ENCODE measurements at regions not wholly inside any gene's neighbourhood (a gene's known extent, or its start where the extent isn't known, plus 50 kb on each side); places are given as distances from the start of the nearest gene placed in this dataset.

- no peak for TF ChIP-seq SMC3 (IDR thresholded peaks at IDR 0.05)
- no peak for TF ChIP-seq EP300 (IDR thresholded peaks at IDR 0.05)
- no peak for TF ChIP-seq E2F6 (IDR thresholded peaks at IDR 0.05; ENCODE audit: borderline replicate concordance, low read depth)
- no peak for TF ChIP-seq POLR2AphosphoS2 (conservative IDR thresholded peaks at IDR 0.05; ENCODE audit: low read length)
- no peak for TF ChIP-seq CHD4 (IDR thresholded peaks at IDR 0.05; ENCODE audit: borderline replicate concordance)
- TF ChIP-seq, protein P1, sequence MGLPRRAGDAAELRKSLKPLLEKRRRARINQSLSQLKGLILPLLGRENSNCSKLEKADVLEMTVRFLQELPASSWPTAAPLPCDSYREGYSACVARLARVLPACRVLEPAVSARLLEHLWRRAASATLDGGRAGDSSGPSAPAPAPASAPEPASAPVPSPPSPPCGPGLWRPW (IDR thresholded peaks at IDR 0.05): no peak
- no peak for TF ChIP-seq NPAS2 (CRISPR knock-in tag; IDR thresholded peaks at IDR 0.05; ENCODE audit: borderline replicate concordance)
- TF ChIP-seq RAD21 (conservative IDR thresholded peaks at IDR 0.05 in 1 of 2, IDR thresholded peaks at IDR 0.05 in 1 of 2): no peak
- TF ChIP-seq GATA3 (IDR thresholded peaks at IDR 0.05; ENCODE audit: borderline replicate concordance): no peak
Measured at GRCh38 chr17:63365366-63366240, 80.5 kb downstream of the CYB561 start (continued).

- POLR2A ChIA-PET: no interaction called here
- TF ChIP-seq TFCP2L1 (CRISPR knock-in tag; IDR thresholded peaks at IDR 0.05) (no peak), SMC3 (IDR thresholded peaks at IDR 0.05) (no peak), ZNF302 (CRISPR knock-in tag; IDR thresholded peaks at IDR 0.05) (no peak), USF2 (IDR thresholded peaks at IDR 0.05) (no peak), FOXS1 (CRISPR knock-in tag; IDR thresholded peaks at IDR 0.05) (no peak), HOXB13 (CRISPR knock-in tag; IDR thresholded peaks at IDR 0.05; ENCODE audit: low read depth) (no peak), POLR2AphosphoS2 (conservative IDR thresholded peaks at IDR 0.05; ENCODE audit: low read length) (no peak), POLR2A (IDR thresholded peaks at IDR 0.05; ENCODE audit: low read length) (no peak), RFX5 (IDR thresholded peaks at IDR 0.05) (no peak), RARB (CRISPR knock-in tag; IDR thresholded peaks at IDR 0.05) (no peak)
- TF ChIP-seq, protein P1 (IDR thresholded peaks at IDR 0.05): no peak
- no peak for ATAC-seq
- CTCF ChIA-PET: interaction anchor here (0.6 to 4.4 kb wide), 7 partner anchors 10 to 533 kb away, joined by 3 to 17 read pairs (median 4); no protein-coding TSS in a partner anchor
- Histone ChIP-seq H3K4me1 (no peaks in the 10 kb centered on the region), H3K4me2 (no peak overlapping the region), H3K27ac (no peak overlapping the region), H3K4me3 (no peak overlapping the region), H3K9me3 (no peaks in the 10 kb centered on the region)
- 77% methylated on average over 1 of the region's 1 CpG for WGBS (ENCODE audit: missing lambda C conversion rate)
- DNase-seq (ENCODE audit: low read depth in 1 of 2, low spot score in 1 of 2): no peak
- no peak for FAIRE-seq
Measured at GRCh38 chr17:63366241-63366566, 79.9 kb downstream of the CYB561 start.

DNA sequence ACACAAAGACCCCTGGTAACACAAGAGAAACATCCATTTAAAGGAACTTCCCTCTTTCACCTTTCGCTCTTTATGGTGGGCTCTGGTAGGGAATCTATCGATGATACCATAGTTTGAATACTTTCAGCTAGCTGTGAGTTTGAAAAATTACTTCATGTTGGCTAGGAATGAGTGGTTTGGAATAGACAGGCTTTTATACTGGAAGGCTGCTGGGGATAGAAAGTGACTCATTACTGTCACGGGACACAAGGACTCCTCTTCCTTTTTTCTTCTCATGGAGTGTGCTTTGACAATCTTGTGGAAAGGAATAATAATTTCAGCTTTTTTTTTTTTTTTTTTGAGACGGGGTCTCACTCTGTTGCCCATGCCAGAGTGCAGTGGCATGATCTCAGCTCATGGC, 76.9 kb downstream of the CYB561 start:
- H3K27ac ChIP-seq: no peak overlapping the region
- ChIA-PET CTCF (no interaction called here), POLR2A (no interaction called here)
- H3K9me3 ChIP-seq: no peaks in the 10 kb centered on the region
- no peak for TF ChIP-seq HOXB13 (CRISPR knock-in tag; IDR thresholded peaks at IDR 0.05; ENCODE audit: low read depth)
- no peak for TF ChIP-seq MAZ (IDR thresholded peaks at IDR 0.05; ENCODE audit: borderline replicate concordance, low read depth, low read length)
- no peak for TF ChIP-seq USF2 (IDR thresholded peaks at IDR 0.05)
- TF ChIP-seq RARB (CRISPR knock-in tag; IDR thresholded peaks at IDR 0.05): no peak
- no peak for TF ChIP-seq NFE2L2 (conservative IDR thresholded peaks at IDR 0.05; ENCODE audit: low read length)
- TF ChIP-seq CBX2 (IDR thresholded peaks at IDR 0.05; ENCODE audit: borderline replicate concordance, low read depth): no peak
- no peak for TF ChIP-seq HEYL (CRISPR knock-in tag; IDR thresholded peaks at IDR 0.05)
- no peak for TF ChIP-seq EHF (CRISPR knock-in tag; IDR thresholded peaks at IDR 0.05)
- no peaks in the 10 kb centered on the region for H3K4me1 ChIP-seq
- 93% methylated on average over 4 of the region's 4 CpGs for WGBS (ENCODE audit: missing lambda C conversion rate)
- FAIRE-seq: no peak
- no peak overlapping the region for H3K4me3 ChIP-seq
- ATAC-seq: no peak
- no peak overlapping the region for H3K4me2 ChIP-seq
- no peak for DNase-seq (ENCODE audit: low read depth in 1 of 2, low spot score in 1 of 2)

Measured in A549 (cell line).